ENCODE measurements at regions not wholly inside any gene's neighbourhood (a gene's known extent, or its start where the extent isn't known, plus 50 kb on each side); places are given as distances from the start of the nearest gene placed in this dataset.

- no peak for DNase-seq (ENCODE audit: extremely low spot score)
- ChIA-PET CTCF (no interaction called here), POLR2A (no interaction called here)
- no peak for TF ChIP-seq FOXM1 (IDR thresholded peaks at IDR 0.05; ENCODE audit: borderline replicate concordance)
- no peak for TF ChIP-seq ZNF384 (IDR thresholded peaks at IDR 0.05)
- no peak for TF ChIP-seq BHLHE40 (IDR thresholded peaks at IDR 0.05; ENCODE audit: borderline replicate concordance)
Observed at GRCh38 chr11:97972731-97973130, 1048.0 kb upstream of the CNTN5 start.

- ChIA-PET POLR2A (no interaction called here), CTCF (no interaction called here)
- TF ChIP-seq TARDBP (IDR thresholded peaks at IDR 0.05) = no peak
- no peak for DNase-seq (ENCODE audit: extremely low spot score)
Observed at GRCh38 chr11:97973352-97973857, 1047.3 kb upstream of the CNTN5 start.

DNA sequence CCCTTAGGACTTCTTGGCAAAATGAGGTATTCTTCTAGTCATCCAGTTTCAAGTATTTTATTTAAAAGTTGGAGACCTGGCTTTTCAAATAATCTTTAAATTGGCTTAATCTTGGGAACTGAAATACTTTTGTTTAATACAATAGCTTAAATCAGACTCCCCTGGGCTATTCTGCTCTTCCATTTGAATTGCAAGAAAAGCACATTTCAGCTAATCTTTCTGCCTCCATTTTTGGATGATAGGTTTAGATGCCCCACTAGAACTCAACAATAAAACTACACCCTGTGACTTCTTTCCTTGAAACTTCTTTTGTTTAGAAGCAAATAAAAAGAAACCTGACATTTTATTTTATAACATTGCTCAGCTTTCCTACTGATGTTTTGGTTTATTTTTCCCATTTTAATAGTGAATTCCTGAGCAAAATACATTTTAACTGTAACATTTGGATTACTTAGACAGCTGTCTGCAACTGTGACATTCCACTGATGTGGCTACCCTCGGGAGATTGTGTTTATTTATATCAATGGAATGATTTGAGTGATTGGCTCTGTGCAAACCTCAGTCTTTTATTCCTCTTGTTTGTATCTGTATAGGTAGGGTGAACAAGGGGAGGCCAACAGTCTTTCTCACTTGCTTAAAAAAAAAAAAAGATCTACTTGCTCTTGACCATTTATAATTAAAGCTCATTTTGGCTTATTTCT is 1045.8 kb upstream of the CNTN5 start:
- DNase-seq (ENCODE audit: extremely low spot score) = no peak
- ChIA-PET POLR2A (no interaction called here), CTCF (interaction anchor here (0.6 kb wide), 1 partner anchor 1275 kb away, joined by 3 read pairs; no protein-coding TSS in a partner anchor)
- TF ChIP-seq ZNF384 (IDR thresholded peaks at IDR 0.05) = no peak
- no peak for TF ChIP-seq SP1 (IDR thresholded peaks at IDR 0.05)
- no peak for TF ChIP-seq HDGF (IDR thresholded peaks at IDR 0.05; ENCODE audit: borderline replicate concordance)
- TF ChIP-seq TARDBP (IDR thresholded peaks at IDR 0.05) = no peak
- TF ChIP-seq FOXK2 (IDR thresholded peaks at IDR 0.05) = no peak
- TF ChIP-seq SUZ12 (IDR thresholded peaks at IDR 0.05) = no peak
- no peak for TF ChIP-seq FOXM1 (IDR thresholded peaks at IDR 0.05; ENCODE audit: borderline replicate concordance)
- TF ChIP-seq NFRKB (IDR thresholded peaks at IDR 0.05) = no peak
- TF ChIP-seq CTBP1 (IDR thresholded peaks at IDR 0.05; ENCODE audit: borderline replicate concordance) = no peak
- TF ChIP-seq LEF1 (IDR thresholded peaks at IDR 0.05; ENCODE audit: borderline replicate concordance) = no peak

GRCh38 chr11:97977726-97978125 is 1043.0 kb upstream of the CNTN5 start:
- DNase-seq (ENCODE audit: extremely low spot score) = no peak
- POLR2A ChIA-PET = no interaction called here
- CTCF ChIA-PET = no interaction called here
- TF ChIP-seq ARNT (IDR thresholded peaks at IDR 0.05) (no peak), FOXA1 (IDR thresholded peaks at IDR 0.05) (no peak)

GRCh38 chr11:97979741-97980140 is 1041.0 kb upstream of the CNTN5 start:
- ChIA-PET POLR2A (no interaction called here), CTCF (no interaction called here)
- TF ChIP-seq, protein P1, sequence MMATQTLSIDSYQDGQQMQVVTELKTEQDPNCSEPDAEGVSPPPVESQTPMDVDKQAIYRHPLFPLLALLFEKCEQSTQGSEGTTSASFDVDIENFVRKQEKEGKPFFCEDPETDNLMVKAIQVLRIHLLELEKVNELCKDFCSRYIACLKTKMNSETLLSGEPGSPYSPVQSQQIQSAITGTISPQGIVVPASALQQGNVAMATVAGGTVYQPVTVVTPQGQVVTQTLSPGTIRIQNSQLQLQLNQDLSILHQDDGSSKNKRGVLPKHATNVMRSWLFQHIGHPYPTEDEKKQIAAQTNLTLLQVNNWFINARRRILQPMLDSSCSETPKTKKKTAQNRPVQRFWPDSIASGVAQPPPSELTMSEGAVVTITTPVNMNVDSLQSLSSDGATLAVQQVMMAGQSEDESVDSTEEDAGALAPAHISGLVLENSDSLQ (IDR thresholded peaks at IDR 0.05) = no peak
- TF ChIP-seq L3MBTL2 (conservative IDR thresholded peaks at IDR 0.05) (no peak), FOXA1 (IDR thresholded peaks at IDR 0.05) (no peak), ARNT (IDR thresholded peaks at IDR 0.05) (no peak), LEF1 (IDR thresholded peaks at IDR 0.05; ENCODE audit: borderline replicate concordance) (no peak), TARDBP (IDR thresholded peaks at IDR 0.05) (no peak), SP1 (IDR thresholded peaks at IDR 0.05) (no peak), HDGF (IDR thresholded peaks at IDR 0.05; ENCODE audit: borderline replicate concordance) (no peak), BHLHE40 (IDR thresholded peaks at IDR 0.05; ENCODE audit: borderline replicate concordance) (no peak), FOXM1 (IDR thresholded peaks at IDR 0.05; ENCODE audit: borderline replicate concordance) (no peak), ZNF384 (IDR thresholded peaks at IDR 0.05) (no peak), NFRKB (IDR thresholded peaks at IDR 0.05) (no peak), SUZ12 (IDR thresholded peaks at IDR 0.05) (no peak)
- no peak for DNase-seq (ENCODE audit: extremely low spot score)

GRCh38 chr11:97982512-97982911 is 1038.2 kb upstream of the CNTN5 start:
- ChIA-PET POLR2A (no interaction called here), CTCF (no interaction called here)
- no peak for DNase-seq (ENCODE audit: extremely low spot score)
- TF ChIP-seq ARNT (IDR thresholded peaks at IDR 0.05) (no peak), FOXM1 (IDR thresholded peaks at IDR 0.05; ENCODE audit: borderline replicate concordance) (no peak), SP1 (IDR thresholded peaks at IDR 0.05) (no peak), BHLHE40 (IDR thresholded peaks at IDR 0.05; ENCODE audit: borderline replicate concordance) (no peak), HDGF (IDR thresholded peaks at IDR 0.05; ENCODE audit: borderline replicate concordance) (no peak), NFRKB (IDR thresholded peaks at IDR 0.05) (no peak), FOXK2 (IDR thresholded peaks at IDR 0.05) (no peak), LEF1 (IDR thresholded peaks at IDR 0.05; ENCODE audit: borderline replicate concordance) (no peak), SUZ12 (IDR thresholded peaks at IDR 0.05) (no peak), CTBP1 (IDR thresholded peaks at IDR 0.05; ENCODE audit: borderline replicate concordance) (no peak), ELF4 (IDR thresholded peaks at IDR 0.05) (no peak), L3MBTL2 (conservative IDR thresholded peaks at IDR 0.05) (no peak), FOXA1 (IDR thresholded peaks at IDR 0.05) (no peak), ZNF384 (IDR thresholded peaks at IDR 0.05) (no peak)
- TF ChIP-seq, protein P1 (IDR thresholded peaks at IDR 0.05) = no peak

GRCh38 chr11:97989121-97989520 is 1031.6 kb upstream of the CNTN5 start:
- no peak for DNase-seq (ENCODE audit: extremely low spot score)
- CTCF ChIA-PET = no interaction called here
- no peak for TF ChIP-seq ZNF384 (IDR thresholded peaks at IDR 0.05)
- TF ChIP-seq CTBP1 (IDR thresholded peaks at IDR 0.05; ENCODE audit: borderline replicate concordance) = no peak
- no peak for TF ChIP-seq HDGF (IDR thresholded peaks at IDR 0.05; ENCODE audit: borderline replicate concordance)
- no peak for TF ChIP-seq ELF4 (IDR thresholded peaks at IDR 0.05)
- no peak for TF ChIP-seq FOXK2 (IDR thresholded peaks at IDR 0.05)
- TF ChIP-seq, protein P1 (IDR thresholded peaks at IDR 0.05) = no peak
- TF ChIP-seq BHLHE40 (IDR thresholded peaks at IDR 0.05; ENCODE audit: borderline replicate concordance) = no peak
- no peak for TF ChIP-seq TARDBP (IDR thresholded peaks at IDR 0.05)
- TF ChIP-seq LEF1 (IDR thresholded peaks at IDR 0.05; ENCODE audit: borderline replicate concordance) = no peak
- TF ChIP-seq ARNT (IDR thresholded peaks at IDR 0.05) = no peak
- no peak for TF ChIP-seq SP1 (IDR thresholded peaks at IDR 0.05)
- POLR2A ChIA-PET = no interaction called here
